Caco-2 (cell line): ENCODE measurements at regions not wholly inside any gene's neighbourhood (a gene's known extent, or its start where the extent isn't known, plus 50 kb on each side); places are given as distances from the start of the nearest gene placed in this dataset.

Experiments
- BruUV-seq: library from RNA; stranded (reverse); fragments of 400-500 nt; replicated peaks from 2 replicates; lab custom pipeline; 2021; lab: Mats Ljungman, UMichigan
- CTCF ChIA-PET: fragments of 300-600 bp; sonication (Branson Sonifier 250); formaldehyde crosslinking; loops from one replicate; lab custom pipeline; 2022; ENCODE audit warnings: antibody characterized with exemption; lab: Charles Lee
- POLR2A ChIA-PET: fragments of 300-600 bp; sonication (Branson Sonifier 250); formaldehyde crosslinking; loops from one replicate; lab custom pipeline; 2022; ENCODE audit warnings: antibody characterized with exemption; lab: Charles Lee
- DNase-seq, 2 experiments: peaks; one replicate each; pipeline versions ENCODE4 v3.0.0 to v3.0.0-alpha.2; 2020 to 2022
- H3K27me3 ChIP-seq: replicated peaks from 2 replicates; pipeline ENCODE4 v1.6.0; 2011; ENCODE audit warnings: low read length; ENCODE audit not compliant: control insufficient read depth, insufficient read depth
- H3K36me3 ChIP-seq: 2 replicates; pipeline ENCODE4 v1.5.1; 2011; ENCODE audit warnings: low read length; ENCODE audit not compliant: control insufficient read depth, insufficient read depth
- H3K4me1 ChIP-seq: fragments of 250-450 bp; sonication (Bioruptor Pico); 2 replicates; pipeline ENCODE4 v1.5.1; 2020; ENCODE audit warnings: mild to moderate bottlenecking
- H3K4me3 ChIP-seq: 2 replicates; pipeline ENCODE4 v1.5.1; 2011; ENCODE audit warnings: low read depth, mild to moderate bottlenecking, control low read depth, low read length
- H3K9me3 ChIP-seq: fragments of 250-450 bp; sonication (Bioruptor Pico); 2 replicates; pipeline ENCODE4 v1.5.1; 2020; ENCODE audit warnings: mild to moderate bottlenecking, moderate library complexity
- H3K27ac Mint-ChIP-seq: one replicate; pipeline ENCODE4 v1.8.0; 2022; ENCODE audit warnings: mixed read lengths; ENCODE audit not compliant: unreplicated experiment
- H3K27me3 Mint-ChIP-seq: one replicate; pipeline ENCODE4 v1.8.0; 2022; ENCODE audit warnings: mixed read lengths; ENCODE audit not compliant: insufficient read depth, unreplicated experiment
- H3K36me3 Mint-ChIP-seq: one replicate; pipeline ENCODE4 v1.8.0; 2022; ENCODE audit warnings: mild to moderate bottlenecking, mixed read lengths; ENCODE audit not compliant: insufficient read depth, unreplicated experiment
- H3K4me1 Mint-ChIP-seq: one replicate; pipeline ENCODE4 v1.8.0; 2022; ENCODE audit warnings: low read depth, mixed read lengths; ENCODE audit not compliant: unreplicated experiment
- H3K4me3 Mint-ChIP-seq: one replicate; pipeline ENCODE4 v1.8.0; 2022; ENCODE audit warnings: mild to moderate bottlenecking, moderate library complexity, mixed read lengths; ENCODE audit not compliant: unreplicated experiment
- H3K9me3 Mint-ChIP-seq: one replicate; pipeline ENCODE4 v1.8.0; 2022; ENCODE audit warnings: mixed read lengths; ENCODE audit not compliant: unreplicated experiment
- intact Hi-C: fragments of 100-400 bp; cut with micrococcal nuclease; formaldehyde crosslinking; loops from one replicate; pipeline ENCODE4 v1.10.0; 2022; ENCODE audit not compliant: unreplicated experiment
- TF ChIP-seq, protein P1 (sequence below), 2 experiments: fragments of 200-600 bp in 1 of 2; IDR thresholded peaks; 1 replicate in 1 of 2; 2 replicates in 1 of 2; pipeline versions ENCODE4 v1.5.1 to v1.8.0; 2011 to 2022; ENCODE audit warnings: antibody characterized with exemption in 1 of 2, control low read depth in 1 of 2, inconsistent platforms in 1 of 2, low read depth in 1 of 2, low read length in 1 of 2, mild to moderate bottlenecking in 1 of 2, moderate library complexity in 1 of 2; ENCODE audit not compliant: insufficient read depth in 1 of 2, severe bottlenecking in 1 of 2, unreplicated experiment in 1 of 2

DNA sequence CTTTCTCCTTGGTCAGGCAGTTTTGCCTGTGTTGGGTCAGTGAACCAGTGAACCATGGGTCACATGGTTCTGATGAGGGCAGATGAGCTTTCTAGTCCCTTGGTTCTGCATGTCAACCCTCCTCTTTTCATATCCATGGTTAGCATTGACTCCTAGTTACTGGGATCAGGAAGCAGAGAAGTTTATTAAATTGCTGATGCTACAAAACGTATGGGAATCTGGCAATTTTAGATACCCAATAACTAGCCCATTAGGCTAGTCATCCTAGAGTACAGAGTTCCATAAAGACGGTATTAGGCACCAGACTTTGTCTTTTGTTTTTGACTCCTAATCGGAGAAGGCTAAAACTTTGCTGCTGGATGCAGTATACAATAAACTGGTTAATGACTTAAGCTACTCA is 273.1 kb downstream of the ATPSCKMT start:
- H3K4me3 ChIP-seq: no peak overlapping the region
- H3K36me3 Mint-ChIP-seq: no peaks in the 10 kb centered on the region
- BruUV-seq: no TSS peak
- H3K4me1 ChIP-seq: no peaks in the 10 kb centered on the region
- H3K27ac Mint-ChIP-seq: no peak overlapping the region
- H3K36me3 ChIP-seq: no peaks in the 10 kb centered on the region
- ChIA-PET POLR2A (no interaction called here), CTCF (no interaction called here)
- no peaks in the 10 kb centered on the region for H3K27me3 ChIP-seq
- H3K4me3 Mint-ChIP-seq: no peak overlapping the region
- peaks cover 6% of the 10 kb centered on the region for H3K4me1 Mint-ChIP-seq
- no peak for DNase-seq
- peaks cover 2% of the 10 kb centered on the region for H3K27me3 Mint-ChIP-seq
- H3K9me3 Mint-ChIP-seq: no peaks in the 10 kb centered on the region
- TF ChIP-seq, protein P1, sequence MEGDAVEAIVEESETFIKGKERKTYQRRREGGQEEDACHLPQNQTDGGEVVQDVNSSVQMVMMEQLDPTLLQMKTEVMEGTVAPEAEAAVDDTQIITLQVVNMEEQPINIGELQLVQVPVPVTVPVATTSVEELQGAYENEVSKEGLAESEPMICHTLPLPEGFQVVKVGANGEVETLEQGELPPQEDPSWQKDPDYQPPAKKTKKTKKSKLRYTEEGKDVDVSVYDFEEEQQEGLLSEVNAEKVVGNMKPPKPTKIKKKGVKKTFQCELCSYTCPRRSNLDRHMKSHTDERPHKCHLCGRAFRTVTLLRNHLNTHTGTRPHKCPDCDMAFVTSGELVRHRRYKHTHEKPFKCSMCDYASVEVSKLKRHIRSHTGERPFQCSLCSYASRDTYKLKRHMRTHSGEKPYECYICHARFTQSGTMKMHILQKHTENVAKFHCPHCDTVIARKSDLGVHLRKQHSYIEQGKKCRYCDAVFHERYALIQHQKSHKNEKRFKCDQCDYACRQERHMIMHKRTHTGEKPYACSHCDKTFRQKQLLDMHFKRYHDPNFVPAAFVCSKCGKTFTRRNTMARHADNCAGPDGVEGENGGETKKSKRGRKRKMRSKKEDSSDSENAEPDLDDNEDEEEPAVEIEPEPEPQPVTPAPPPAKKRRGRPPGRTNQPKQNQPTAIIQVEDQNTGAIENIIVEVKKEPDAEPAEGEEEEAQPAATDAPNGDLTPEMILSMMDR (IDR thresholded peaks at IDR 0.05; ENCODE audit: insufficient read depth in 1 of 2, low read depth in 1 of 2, low read length in 1 of 2, severe bottlenecking in 1 of 2, unreplicated experiment in 1 of 2): no peak
- no peaks in the 10 kb centered on the region for H3K9me3 ChIP-seq
- intact Hi-C loops: no loop called here

DNA sequence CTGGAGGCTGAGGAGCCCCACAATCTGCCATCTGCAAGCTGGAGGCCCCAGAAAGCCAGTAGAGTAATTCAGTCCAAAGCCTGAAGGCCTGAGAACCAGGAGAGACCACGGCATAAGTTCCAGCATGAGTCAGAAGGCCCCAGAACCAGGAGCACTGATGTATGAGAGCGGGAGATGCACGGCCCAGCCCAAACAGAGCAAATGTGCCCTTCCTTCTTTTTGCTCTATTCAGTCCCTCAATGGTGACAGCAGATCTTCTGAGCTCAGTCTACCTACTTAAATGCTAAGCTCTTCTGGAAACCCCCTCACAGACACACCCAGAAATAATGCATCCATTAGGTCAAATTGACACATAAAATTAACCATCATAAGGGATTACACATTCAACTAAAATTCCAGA is 277.6 kb downstream of the ATPSCKMT start:
- POLR2A ChIA-PET: no interaction called here
- CTCF ChIA-PET: no interaction called here
- H3K27me3 Mint-ChIP-seq: no peaks in the 10 kb centered on the region

DNA sequence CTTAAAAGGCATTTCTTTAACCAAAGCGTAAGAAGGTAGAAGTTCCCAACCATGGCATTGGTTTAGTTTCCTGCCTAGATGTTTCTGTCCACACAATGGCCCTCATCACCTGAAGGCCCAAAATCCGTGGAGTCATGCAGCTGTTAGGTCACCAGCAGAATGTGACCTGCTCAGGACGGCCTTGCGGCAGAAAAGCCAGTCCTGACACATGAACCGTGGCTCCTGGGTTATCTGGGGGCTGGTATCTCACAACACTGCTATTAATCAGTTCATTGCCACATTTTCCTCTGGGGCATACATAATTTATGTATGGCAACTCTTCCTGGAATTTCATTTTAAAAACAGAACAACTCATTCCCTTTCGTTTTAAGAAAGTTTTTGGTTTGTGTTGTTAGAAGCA is 278.4 kb downstream of the ATPSCKMT start:
- H3K9me3 Mint-ChIP-seq: peaks cover 13% of the 10 kb centered on the region
- Histone ChIP-seq H3K4me3 (no peak overlapping the region), H3K9me3 (no peaks in the 10 kb centered on the region), H3K4me1 (no peaks in the 10 kb centered on the region), H3K27me3 (no peaks in the 10 kb centered on the region), H3K36me3 (no peaks in the 10 kb centered on the region)
- H3K27ac Mint-ChIP-seq: no peak overlapping the region
- no TSS peak for BruUV-seq
- ChIA-PET CTCF (no interaction called here), POLR2A (no interaction called here)
- no peak for DNase-seq
- no peaks in the 10 kb centered on the region for H3K27me3 Mint-ChIP-seq
- intact Hi-C loops: no loop called here
- H3K4me3 Mint-ChIP-seq: no peak overlapping the region
- TF ChIP-seq, protein P1 (IDR thresholded peaks at IDR 0.05; ENCODE audit: insufficient read depth in 1 of 2, low read depth in 1 of 2, low read length in 1 of 2, severe bottlenecking in 1 of 2, unreplicated experiment in 1 of 2): no peak
- H3K36me3 Mint-ChIP-seq: no peaks in the 10 kb centered on the region
- H3K4me1 Mint-ChIP-seq: no peaks in the 10 kb centered on the region

More for the DNA sequence above, 277.6 kb downstream of the ATPSCKMT start:
- Mint-ChIP-seq H3K27ac (no peak overlapping the region), H3K36me3 (no peaks in the 10 kb centered on the region), H3K4me1 (peaks cover 2% of the 10 kb centered on the region), H3K4me3 (no peak overlapping the region), H3K9me3 (peaks cover 13% of the 10 kb centered on the region)
- intact Hi-C loops: no loop called here
- H3K4me1 ChIP-seq: no peaks in the 10 kb centered on the region
- no peaks in the 10 kb centered on the region for H3K9me3 ChIP-seq
- no peak for DNase-seq
- H3K36me3 ChIP-seq: no peaks in the 10 kb centered on the region
- no peaks in the 10 kb centered on the region for H3K27me3 ChIP-seq
- no peak overlapping the region for H3K4me3 ChIP-seq
- TF ChIP-seq, protein P1 (IDR thresholded peaks at IDR 0.05; ENCODE audit: insufficient read depth in 1 of 2, low read depth in 1 of 2, low read length in 1 of 2, severe bottlenecking in 1 of 2, unreplicated experiment in 1 of 2): no peak
- BruUV-seq: no TSS peak
